ENCODE measurements at regions not wholly inside any gene's neighbourhood (a gene's known extent, or its start where the extent isn't known, plus 50 kb on each side); places are given as distances from the start of the nearest gene placed in this dataset.
"Not testable (repeated sequence)": the region's sequence is repeated elsewhere in the genome, so short reads cannot be mapped to it uniquely, and the experiment has no call there.

- no peak for DNase-seq
Measured at GRCh38 chr10:81280497-81281479, 594.2 kb upstream of the NRG3 start.

- DNase-seq: no peak
Measured at GRCh38 chr10:81288544-81288943, 586.5 kb upstream of the NRG3 start.

- no peak for DNase-seq
Measured at GRCh38 chr10:81297292-81297691, 577.7 kb upstream of the NRG3 start.

GRCh38 chr10:81303656-81304055 lies 571.3 kb upstream of the NRG3 start:
- no peak for DNase-seq

- no peak for DNase-seq
Measured at GRCh38 chr10:81306971-81307782, 567.8 kb upstream of the NRG3 start.

- DNase-seq: no peak
Measured at GRCh38 chr10:81309041-81309552, 565.9 kb upstream of the NRG3 start.

- no peak for DNase-seq
Measured at GRCh38 chr10:81314471-81314870, 560.5 kb upstream of the NRG3 start.

GRCh38 chr10:81315026-81315425 lies 560.0 kb upstream of the NRG3 start:
- no peak for DNase-seq

GRCh38 chr10:81348003-81348402 lies 527.0 kb upstream of the NRG3 start:
- DNase-seq: no peak

- no peak for DNase-seq
Measured at GRCh38 chr10:81367132-81367531, 507.9 kb upstream of the NRG3 start.

- DNase-seq: no peak
Measured at GRCh38 chr10:81386817-81387216, 488.2 kb upstream of the NRG3 start.

GRCh38 chr10:81403451-81403850 lies 471.5 kb upstream of the NRG3 start:
- no peak for DNase-seq

- DNase-seq: no peak
Measured at GRCh38 chr10:81405399-81405798, 469.6 kb upstream of the NRG3 start.

- no peak for DNase-seq
Measured at GRCh38 chr10:81414038-81414437, 461.0 kb upstream of the NRG3 start.

GRCh38 chr10:81426722-81427121 lies 448.3 kb upstream of the NRG3 start:
- DNase-seq: no peak

- no peak for DNase-seq
Measured at GRCh38 chr10:81428456-81429134, 446.4 kb upstream of the NRG3 start.

GRCh38 chr10:81439445-81439844 lies 435.5 kb upstream of the NRG3 start:
- no peak for DNase-seq

GRCh38 chr10:81441624-81442023 lies 433.4 kb upstream of the NRG3 start:
- DNase-seq: not testable (repeated sequence)

- DNase-seq: no peak
Measured at GRCh38 chr10:81444242-81444929, 430.6 kb upstream of the NRG3 start.

GRCh38 chr10:81450651-81451050 lies 424.3 kb upstream of the NRG3 start:
- DNase-seq: no peak

GRCh38 chr10:81472927-81473470 lies 402.0 kb upstream of the NRG3 start:
- DNase-seq: no peak

GRCh38 chr10:81473755-81474154 lies 401.2 kb upstream of the NRG3 start:
- no peak for DNase-seq
